Stimulated activated CD8-positive, alpha-beta memory T cell treated with anti-CD3 and anti-CD28 coated beads, Interleukin-15, amount 100 ng/mL, for 48 hours (primary cell): ENCODE measurements at regions not wholly inside any gene's neighbourhood (a gene's known extent, or its start where the extent isn't known, plus 50 kb on each side); places are given as distances from the start of the nearest gene placed in this dataset.

ENCODE experiments used
- DNase-seq, 2 donors: peaks; one replicate each; pipeline ENCODE4 v3.0.0-alpha.2; 2020; ENCODE audit warnings: low read depth in 2 of 2

DNA sequence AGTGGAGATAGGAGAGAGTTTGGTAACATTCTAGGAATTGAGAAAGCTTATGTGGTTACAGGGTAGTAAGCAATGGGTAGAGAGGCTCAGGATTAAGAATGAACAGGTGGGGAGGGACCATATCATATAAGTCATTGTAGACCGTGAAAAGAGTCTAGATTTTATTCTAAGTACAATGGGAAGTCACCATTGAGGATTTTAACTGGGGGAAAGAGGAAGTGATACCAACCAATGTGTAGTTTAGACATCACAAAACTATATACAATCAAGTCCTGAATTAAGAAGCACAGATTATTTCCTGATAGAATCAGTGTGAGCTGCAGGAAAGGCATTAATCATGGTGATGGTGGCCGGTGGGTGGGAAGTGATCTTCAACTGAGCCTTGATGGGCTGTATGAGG is 178.3 kb upstream of the ZIC3 start:
- DNase-seq: no peak

DNA sequence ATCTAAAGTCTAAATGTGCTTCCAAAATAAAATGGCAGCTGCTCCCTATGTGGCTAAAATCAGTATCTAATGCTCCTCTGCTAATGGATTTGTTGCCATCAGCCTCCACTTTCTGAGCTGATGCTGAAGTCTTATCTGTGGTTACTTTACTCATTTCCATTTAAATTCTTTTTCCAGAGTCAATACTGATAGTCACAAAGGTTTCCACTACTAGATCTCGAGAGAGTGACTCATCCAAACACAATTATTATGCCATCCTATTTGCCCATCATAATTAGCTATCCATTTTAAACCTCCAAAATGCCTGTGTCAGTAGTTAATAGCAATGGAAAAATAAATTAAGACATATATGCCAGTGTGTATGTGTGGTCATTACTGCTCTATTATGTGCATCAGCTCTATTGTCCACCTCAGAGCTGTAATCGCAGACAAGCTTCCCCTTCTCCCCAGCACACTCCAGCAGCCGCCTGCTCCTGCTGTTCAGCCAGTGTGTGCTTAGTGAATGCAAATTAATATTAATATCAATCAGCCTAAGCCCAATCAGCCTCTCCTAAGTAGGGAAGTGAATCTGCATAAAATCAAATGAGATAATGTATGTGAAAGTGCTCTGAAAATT is 199.8 kb upstream of the ZIC3 start:
- DNase-seq: no peak

DNA sequence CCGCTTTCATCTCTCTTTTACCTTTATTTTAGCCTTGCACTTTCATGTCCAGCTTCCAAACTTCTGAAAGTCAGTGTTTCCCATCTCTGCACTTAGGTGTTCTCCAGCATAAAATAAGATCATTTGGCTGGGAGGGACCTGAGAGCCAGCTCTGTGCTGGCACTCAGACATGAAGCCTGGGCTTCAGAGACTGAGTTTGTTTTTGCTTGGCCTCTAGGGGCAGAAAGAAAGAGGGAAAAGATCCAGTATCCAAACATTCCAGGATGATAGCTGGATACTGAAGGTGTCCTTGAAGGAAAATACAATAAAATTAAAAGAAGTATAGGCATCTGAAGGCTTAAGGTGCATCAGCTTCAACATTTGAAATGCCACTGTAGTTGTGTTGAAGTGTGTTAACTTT is 202.4 kb upstream of the ZIC3 start:
- no peak for DNase-seq

- no peak for DNase-seq
Observed at GRCh38 chrX:137362583-137362982, 203.3 kb upstream of the ZIC3 start.

DNA sequence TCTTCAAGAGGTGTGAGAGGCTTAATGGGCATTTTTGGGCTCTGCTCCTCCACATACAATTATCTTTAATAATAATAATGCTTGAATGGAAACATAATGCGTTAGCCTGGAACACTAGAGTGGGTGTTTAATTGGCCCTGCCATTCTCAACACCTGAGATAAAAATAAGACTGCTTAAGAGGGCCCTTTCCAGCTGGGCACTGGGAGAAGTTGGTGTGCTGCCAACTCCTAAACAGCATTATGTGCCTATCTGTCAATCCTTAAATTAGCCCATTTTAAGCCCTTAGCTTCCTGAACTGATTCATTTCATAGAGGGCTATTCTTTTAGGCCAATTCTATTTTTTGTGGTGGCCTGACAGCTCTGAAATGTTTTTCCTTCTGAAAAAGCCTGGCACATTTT is 211.1 kb upstream of the ZIC3 start:
- no peak for DNase-seq

DNA sequence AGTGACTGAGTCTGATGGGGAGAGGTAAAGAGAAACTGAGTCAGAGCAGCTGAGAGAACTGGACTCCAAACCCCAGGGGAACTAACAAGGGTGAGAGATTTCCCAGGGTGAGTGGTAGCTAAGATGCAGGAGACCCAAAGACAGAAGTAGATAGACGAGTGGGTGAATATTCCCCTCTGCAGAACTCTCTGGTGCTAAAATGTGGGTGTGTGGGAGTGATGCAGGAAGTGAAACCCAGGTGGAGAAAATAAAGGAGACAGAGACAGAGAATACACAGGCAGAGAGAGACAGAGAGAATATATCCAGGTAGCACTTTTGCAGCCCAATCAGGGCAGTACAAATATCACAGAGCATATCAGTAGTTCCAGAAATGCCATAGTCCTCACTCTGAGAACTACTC is 212.5 kb upstream of the ZIC3 start:
- DNase-seq: no peak

- DNase-seq: no peak
Observed at GRCh38 chrX:137352101-137352660, 213.7 kb upstream of the ZIC3 start.

DNA sequence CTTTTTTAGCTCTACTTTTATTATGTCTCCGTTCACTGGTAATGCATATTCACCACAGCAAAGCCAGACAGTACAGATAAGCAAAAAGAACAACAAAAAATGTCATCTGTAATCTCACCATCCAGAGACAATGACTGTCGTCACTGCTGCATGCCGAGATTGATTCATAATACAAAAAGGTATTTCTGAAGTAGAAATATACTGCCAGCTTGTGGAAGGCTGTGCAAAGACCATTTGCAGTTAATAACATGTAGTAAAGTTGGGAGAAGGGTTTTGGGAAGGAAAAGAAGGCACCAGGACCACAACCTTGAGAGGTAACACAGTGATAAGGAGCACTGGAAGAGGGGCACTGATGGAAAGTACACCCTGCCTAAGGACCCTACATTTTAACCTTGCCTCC is 223.0 kb upstream of the ZIC3 start:
- DNase-seq: no peak

DNA sequence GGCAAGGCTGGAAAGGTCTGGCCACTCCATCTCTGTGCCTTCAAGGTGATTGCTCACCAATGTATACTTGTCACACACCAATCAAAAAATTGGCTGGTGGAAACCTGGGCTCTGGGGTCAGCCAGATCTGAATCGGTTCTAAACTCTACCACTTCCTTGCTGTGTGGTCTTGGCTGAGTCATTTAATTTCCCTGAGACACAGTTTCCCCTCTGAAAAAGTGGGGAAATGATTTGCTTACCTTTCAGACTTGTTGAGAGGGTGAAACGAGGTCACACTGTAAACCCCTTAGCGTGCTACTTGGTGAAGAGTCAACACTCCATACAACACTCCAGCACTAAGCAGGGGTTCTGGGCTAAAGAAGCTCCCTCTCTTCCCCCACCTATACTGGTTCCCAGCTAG is 252.3 kb upstream of the ZIC3 start:
- peak; percentile 1 to 8 for DNase-seq

DNA sequence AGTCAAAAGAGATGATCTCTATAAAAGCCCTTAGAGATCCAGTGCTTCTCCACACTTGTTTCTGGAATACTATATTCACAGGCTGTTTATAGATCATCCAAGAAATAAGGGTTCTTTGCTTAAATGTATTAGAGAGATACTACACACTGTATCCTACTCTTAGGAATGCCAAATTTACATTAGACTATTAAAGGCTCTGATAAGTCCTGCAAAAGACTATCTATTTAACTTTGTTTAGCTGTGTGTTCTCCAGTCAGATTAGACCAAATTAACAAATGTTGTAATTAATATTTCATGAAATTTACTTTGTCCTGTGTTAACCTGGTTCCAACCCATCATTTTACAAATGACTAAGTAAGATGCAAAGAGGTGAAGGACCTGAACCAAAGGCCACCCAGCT is 260.5 kb upstream of the ZIC3 start:
- DNase-seq: no peak

GRCh38 chrX:137297167-137297566 is 263.4 kb upstream of the GPR101 start:
- no peak for DNase-seq

- no peak for DNase-seq
Observed at GRCh38 chrX:137290011-137290410, 256.2 kb upstream of the GPR101 start.

- DNase-seq: no peak
Observed at GRCh38 chrX:137287191-137287590, 253.4 kb upstream of the GPR101 start.

- DNase-seq: no peak
Observed at GRCh38 chrX:137286423-137286822, 252.6 kb upstream of the GPR101 start.

DNA sequence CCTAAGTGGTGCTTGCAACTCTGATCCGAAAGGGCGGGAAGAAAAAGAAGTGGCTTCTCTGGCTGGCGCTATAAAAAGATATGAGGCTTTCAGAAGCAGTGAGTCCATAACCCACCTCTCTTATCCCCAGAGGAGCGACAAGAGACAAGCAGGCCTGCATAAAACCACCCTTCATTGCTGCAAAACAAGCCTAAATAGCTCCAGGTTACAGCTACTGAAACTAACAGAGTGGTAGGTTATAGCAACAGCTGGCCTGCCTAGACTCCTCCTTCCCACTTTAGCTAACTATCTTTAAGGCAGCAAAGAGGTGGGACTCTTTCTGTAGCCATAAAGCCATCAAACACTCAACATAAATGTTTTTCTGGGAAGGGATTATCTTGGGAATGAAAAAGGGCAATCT is 245.0 kb upstream of the GPR101 start:
- no peak for DNase-seq

- DNase-seq: no peak
Observed at GRCh38 chrX:137263374-137263773, 229.6 kb upstream of the GPR101 start.

DNA sequence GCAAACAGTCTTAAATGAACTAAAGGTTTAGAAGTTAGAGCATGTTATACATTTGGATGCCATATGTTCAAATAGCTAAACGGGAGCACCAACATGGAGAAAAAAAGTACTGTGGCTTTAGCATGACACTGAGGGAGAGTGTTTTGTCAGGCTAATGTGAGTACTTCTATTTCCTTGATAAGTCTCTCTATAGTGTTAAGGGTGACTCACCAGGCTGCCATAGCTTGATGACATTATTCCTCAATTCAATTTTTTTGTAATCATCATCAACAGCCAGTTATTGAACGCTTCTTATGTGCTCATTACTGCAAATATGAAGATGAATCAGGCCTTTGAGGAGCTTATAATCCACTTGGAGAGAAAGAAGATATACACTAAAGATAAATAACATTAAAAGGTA is 211.4 kb upstream of the GPR101 start:
- no peak for DNase-seq

GRCh38 chrX:137236837-137237236 is 203.0 kb upstream of the GPR101 start:
- no peak for DNase-seq

DNA sequence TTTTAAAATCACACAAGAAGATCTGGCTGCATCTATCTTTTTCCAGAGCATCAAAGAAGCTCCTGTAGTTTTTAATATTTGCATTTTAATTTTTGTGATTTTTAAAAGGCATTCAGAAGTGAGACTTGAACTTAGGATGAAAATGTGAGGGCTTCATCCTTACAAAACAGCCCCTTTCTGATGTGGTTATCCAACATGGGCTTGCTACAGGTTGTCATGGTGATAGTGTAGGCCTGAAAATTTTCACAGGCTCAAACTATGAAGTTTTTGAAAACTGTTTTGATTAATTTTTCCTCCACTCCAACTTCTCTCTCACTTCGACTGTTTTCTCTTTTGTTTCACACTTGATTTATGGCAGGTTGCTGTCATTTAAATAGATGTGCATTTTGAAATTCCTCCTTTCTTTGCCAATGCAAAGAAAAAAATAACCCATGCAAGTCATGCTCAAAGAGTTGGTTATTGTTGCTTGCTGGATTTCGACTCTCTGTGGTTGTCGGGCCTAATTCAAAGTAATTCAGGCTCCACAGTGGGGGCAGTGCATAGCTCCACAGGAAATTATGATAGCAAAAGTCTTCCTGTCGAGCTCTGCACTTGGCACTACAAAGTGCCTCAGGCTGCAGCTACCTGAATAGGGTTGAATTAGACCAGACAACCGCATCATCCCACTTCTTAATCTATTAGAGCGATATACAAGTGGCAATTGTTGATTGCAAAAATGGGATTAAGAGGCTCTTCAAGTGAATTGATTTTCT is 201.0 kb upstream of the GPR101 start:
- no peak for DNase-seq

DNA sequence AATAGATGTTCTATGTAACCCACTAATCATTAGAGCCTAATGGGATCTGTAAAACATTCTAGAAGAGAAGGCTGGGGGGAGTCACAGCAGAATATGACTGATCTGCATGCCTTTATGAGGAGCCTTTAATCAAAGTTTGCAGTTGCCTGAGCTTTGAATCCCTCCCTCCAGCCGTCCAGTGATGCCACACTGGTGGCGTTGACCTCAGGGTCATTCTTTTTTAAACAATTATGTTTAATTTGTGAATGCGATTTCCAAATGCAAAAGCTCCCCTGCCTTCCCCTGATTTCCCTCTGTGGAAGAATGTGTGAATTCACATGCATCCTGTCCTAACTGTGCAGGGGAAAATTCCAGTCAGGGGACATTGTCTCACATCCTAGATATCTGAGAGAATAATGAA is 199.7 kb upstream of the GPR101 start:
- no peak for DNase-seq

- no peak for DNase-seq
Observed at GRCh38 chrX:137227151-137227550, 193.4 kb upstream of the GPR101 start.

GRCh38 chrX:137215467-137215866 is 181.7 kb upstream of the GPR101 start:
- DNase-seq: no peak

DNA sequence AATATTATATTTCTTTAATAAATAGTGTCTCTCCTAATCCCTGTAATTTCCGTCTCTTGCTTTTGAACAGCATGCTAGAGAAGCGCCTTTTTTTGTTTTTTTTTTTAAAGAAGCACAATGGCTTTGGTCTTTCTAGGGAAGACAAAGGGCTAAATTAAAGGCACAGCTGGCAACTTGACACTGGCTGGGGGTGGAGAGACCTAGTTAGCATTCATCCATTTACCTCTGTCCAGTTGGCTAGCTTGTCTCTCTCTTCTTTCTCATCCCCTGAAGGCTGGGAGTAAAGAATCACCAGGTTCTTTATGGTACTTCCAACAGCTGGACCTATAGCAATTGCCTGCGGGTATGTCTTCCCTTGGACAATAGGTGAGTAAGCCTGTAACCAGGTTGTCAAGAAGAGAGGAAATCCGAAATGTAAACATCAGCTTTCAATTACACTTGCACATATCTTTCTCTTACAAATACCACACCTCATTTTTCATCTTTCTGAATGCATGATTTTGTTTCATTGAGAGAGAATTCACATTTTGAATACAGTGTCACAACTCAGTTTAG is 178.4 kb upstream of the GPR101 start:
- DNase-seq: no peak
